Body of pancreas (tissue), 4 donors: ENCODE measurements at regions not wholly inside any gene's neighbourhood (a gene's known extent, or its start where the extent isn't known, plus 50 kb on each side); places are given as distances from the start of the nearest gene placed in this dataset.

Experiments
- POLR2A ChIP-seq, 3 donors: fragments of 450-650 bp; IDR thresholded peaks; one replicate each; pipeline ENCODE4 v1.6.1; 2016; ENCODE audit warnings: antibody characterized with exemption in 3 of 3, mild to moderate bottlenecking in 2 of 3
- TF ChIP-seq, protein P1 (sequence below), 7 experiments: fragments of 450-650 bp in 4 of 7; fragments of 200-600 bp in 3 of 7; sonication (generic) in 3 of 7; IDR thresholded peaks; one replicate each; pipeline ENCODE4 v1.5.1; 2016 to 2019; ENCODE audit warnings: antibody characterized with exemption in 7 of 7

DNA sequence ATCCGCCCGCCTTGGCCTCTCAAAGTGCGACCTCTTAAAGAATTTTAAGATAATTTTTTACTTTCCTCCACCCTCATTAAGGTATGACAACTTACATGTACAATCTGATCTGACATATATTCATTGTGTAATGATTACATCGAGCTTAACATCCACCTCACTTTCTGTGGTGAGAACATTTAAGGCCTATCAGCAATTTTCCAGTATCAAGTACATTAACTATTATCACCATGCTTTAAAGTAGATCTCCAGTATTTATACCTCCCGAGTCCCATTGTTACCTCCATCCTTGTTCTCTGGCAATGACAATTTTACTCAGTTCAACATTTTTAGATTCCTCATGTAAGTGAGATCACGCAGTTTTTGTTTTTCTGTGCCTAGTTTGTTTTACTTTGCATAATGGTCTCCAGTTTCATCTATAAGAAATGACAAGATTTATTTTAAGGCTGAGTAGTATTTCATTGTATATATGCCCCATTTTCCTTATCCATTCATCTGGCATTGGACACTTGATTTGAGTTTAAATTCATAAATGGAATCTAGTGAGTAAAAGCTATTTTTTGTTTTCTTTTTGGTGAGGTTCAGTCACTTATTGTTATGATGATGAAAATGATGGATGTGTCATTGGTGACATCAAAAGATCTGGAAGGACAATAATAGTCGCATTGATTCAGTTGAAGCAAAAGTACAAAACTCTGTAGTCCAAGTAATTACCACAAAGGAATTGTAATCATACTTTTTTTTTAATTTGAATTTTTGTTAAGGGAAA is 87.0 kb downstream of the OR2B2 start:
- no peak for TF ChIP-seq POLR2A (IDR thresholded peaks at IDR 0.05)
- TF ChIP-seq, protein P1, sequence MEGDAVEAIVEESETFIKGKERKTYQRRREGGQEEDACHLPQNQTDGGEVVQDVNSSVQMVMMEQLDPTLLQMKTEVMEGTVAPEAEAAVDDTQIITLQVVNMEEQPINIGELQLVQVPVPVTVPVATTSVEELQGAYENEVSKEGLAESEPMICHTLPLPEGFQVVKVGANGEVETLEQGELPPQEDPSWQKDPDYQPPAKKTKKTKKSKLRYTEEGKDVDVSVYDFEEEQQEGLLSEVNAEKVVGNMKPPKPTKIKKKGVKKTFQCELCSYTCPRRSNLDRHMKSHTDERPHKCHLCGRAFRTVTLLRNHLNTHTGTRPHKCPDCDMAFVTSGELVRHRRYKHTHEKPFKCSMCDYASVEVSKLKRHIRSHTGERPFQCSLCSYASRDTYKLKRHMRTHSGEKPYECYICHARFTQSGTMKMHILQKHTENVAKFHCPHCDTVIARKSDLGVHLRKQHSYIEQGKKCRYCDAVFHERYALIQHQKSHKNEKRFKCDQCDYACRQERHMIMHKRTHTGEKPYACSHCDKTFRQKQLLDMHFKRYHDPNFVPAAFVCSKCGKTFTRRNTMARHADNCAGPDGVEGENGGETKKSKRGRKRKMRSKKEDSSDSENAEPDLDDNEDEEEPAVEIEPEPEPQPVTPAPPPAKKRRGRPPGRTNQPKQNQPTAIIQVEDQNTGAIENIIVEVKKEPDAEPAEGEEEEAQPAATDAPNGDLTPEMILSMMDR (IDR thresholded peaks at IDR 0.05), result no peak
